Parathyroid adenoma (tissue), 2 donors: ENCODE measurements at regions not wholly inside any gene's neighbourhood (a gene's known extent, or its start where the extent isn't known, plus 50 kb on each side); places are given as distances from the start of the nearest gene placed in this dataset.
"Not testable (repeated sequence)": the region's sequence is repeated elsewhere in the genome, so short reads cannot be mapped to it uniquely, and the experiment has no call there.

Experiments used
- H2AFZ ChIP-seq: fragments of 300-600 bp; sonication (generic); one replicate; pipeline ENCODE4 v1.7.0; 2017; ENCODE audit warnings: antibody characterized with exemption, mild to moderate bottlenecking
- H3K27ac ChIP-seq: fragments of 300-600 bp; sonication (generic); one replicate; pipeline ENCODE4 v1.7.0; 2017
- H3K27me3 ChIP-seq: fragments of 300-600 bp; sonication (generic); one replicate; pipeline ENCODE4 v1.7.0; 2017; ENCODE audit warnings: low read length; ENCODE audit not compliant: control insufficient read depth, insufficient read depth
- H3K36me3 ChIP-seq: fragments of 300-600 bp; sonication (generic); one replicate; pipeline ENCODE4 v1.7.0; 2017; ENCODE audit warnings: low read length; ENCODE audit not compliant: control insufficient read depth, insufficient read depth
- H3K4me1 ChIP-seq: fragments of 300-600 bp; sonication (generic); one replicate; pipeline ENCODE4 v1.7.0; 2017; ENCODE audit warnings: control low read depth
- H3K4me2 ChIP-seq: fragments of 300-600 bp; sonication (generic); one replicate; pipeline ENCODE4 v1.7.0; 2017; ENCODE audit warnings: low read length
- H3K4me3 ChIP-seq: fragments of 300-600 bp; sonication (generic); one replicate; pipeline ENCODE4 v1.7.0; 2017; ENCODE audit warnings: low read depth, low read length
- H3K79me2 ChIP-seq: fragments of 300-600 bp; sonication (generic); one replicate; pipeline ENCODE4 v1.7.0; 2017; ENCODE audit warnings: control low read depth
- H3K9ac ChIP-seq: fragments of 300-600 bp; sonication (generic); one replicate; pipeline ENCODE4 v1.7.0; 2017; ENCODE audit warnings: mild to moderate bottlenecking
- H3K9me3 ChIP-seq: fragments of 300-600 bp; sonication (generic); one replicate; pipeline ENCODE4 v1.7.0; 2017; ENCODE audit warnings: low read length; ENCODE audit not compliant: control insufficient read depth
- CTCF ChIP-seq: fragments of 300-600 bp; sonication (generic); IDR thresholded peaks from one replicate; pipeline ENCODE4 v1.7.0; 2017; ENCODE audit warnings: antibody characterized with exemption, mild to moderate bottlenecking
- donor health status: primary hyperparathyroidism.

- Histone ChIP-seq H3K27ac (no peak overlapping the region), H3K79me2 (no peaks in the 10 kb centered on the region), H3K4me2 (no peak overlapping the region), H3K27me3 (no peaks in the 10 kb centered on the region), H3K36me3 (no peaks in the 10 kb centered on the region), H3K4me1 (peaks cover 4% of the 10 kb centered on the region), H2AFZ (no peak overlapping the region), H3K9me3 (no peaks in the 10 kb centered on the region), H3K4me3 (no peak overlapping the region), H3K9ac (no peak overlapping the region)
- TF ChIP-seq CTCF, result no peak
Measured at GRCh38 chr6:139955366-139956155, 581.1 kb upstream of the CITED2 start.

GRCh38 chr6:139954463-139955071, 580.1 kb upstream of the CITED2 start:
- H3K79me2 ChIP-seq, result no peaks in the 10 kb centered on the region
- H3K4me3 ChIP-seq, result no peak overlapping the region
- no peaks in the 10 kb centered on the region for H3K9me3 ChIP-seq
- H3K27me3 ChIP-seq, result no peaks in the 10 kb centered on the region
- no peak overlapping the region for H3K27ac ChIP-seq
- TF ChIP-seq CTCF, result no peak
- no peak overlapping the region for H3K4me2 ChIP-seq
- H3K36me3 ChIP-seq, result no peaks in the 10 kb centered on the region
- no peak overlapping the region for H3K9ac ChIP-seq
- no peak overlapping the region for H2AFZ ChIP-seq
- no peaks in the 10 kb centered on the region for H3K4me1 ChIP-seq

DNA sequence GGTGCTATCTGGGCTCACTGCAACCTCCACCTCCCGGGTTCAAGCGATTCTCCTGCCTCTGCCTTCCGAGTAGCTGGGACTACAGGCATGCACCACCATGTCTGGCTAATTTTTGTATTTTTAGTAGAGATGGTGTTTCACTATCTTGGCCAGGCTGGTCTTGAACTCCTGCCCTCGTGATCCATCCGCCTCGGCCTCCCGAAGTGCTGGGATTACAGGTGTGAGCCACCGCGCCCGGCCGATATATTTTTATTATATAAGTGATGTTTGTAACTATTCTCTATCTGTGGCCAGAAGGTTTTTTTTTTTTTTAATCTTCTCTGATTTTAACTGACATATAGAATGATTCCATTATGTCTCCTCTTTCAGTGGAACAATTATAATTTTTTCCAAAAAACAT, 579.3 kb upstream of the CITED2 start:
- H3K9ac ChIP-seq, result not testable (repeated sequence)

DNA sequence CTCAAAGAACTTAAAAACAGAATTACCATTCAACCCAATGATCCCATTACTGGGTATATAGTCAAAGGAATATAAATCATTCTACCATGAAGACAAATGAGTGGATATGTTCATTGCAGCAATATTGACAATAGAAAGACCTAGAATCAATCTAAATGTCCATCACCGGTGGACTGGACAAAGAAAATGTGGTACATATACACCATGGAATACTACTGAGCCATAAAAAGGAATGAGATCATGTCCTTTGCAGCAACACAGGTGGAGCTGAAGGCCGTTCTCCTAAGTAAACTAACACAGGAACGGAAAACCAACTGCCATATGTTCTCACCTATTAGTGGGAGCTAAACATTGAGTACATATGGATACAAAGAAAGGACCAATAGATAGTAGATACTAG, 576.7 kb upstream of the CITED2 start:
- Histone ChIP-seq H3K4me3 (no peak overlapping the region), H3K9me3 (no peaks in the 10 kb centered on the region), H3K79me2 (no peaks in the 10 kb centered on the region), H3K27ac (no peak overlapping the region), H3K4me1 (no peaks in the 10 kb centered on the region), H2AFZ (no peak overlapping the region), H3K9ac (no peak overlapping the region), H3K4me2 (no peak overlapping the region), H3K27me3 (no peaks in the 10 kb centered on the region), H3K36me3 (no peaks in the 10 kb centered on the region)
- no peak for TF ChIP-seq CTCF

More for the DNA sequence above, 579.3 kb upstream of the CITED2 start:
- not testable (repeated sequence) for H3K9me3 ChIP-seq, H3K27me3 ChIP-seq, H3K79me2 ChIP-seq, H3K4me3 ChIP-seq, H3K4me2 ChIP-seq, H3K4me1 ChIP-seq, H3K27ac ChIP-seq, H3K36me3 ChIP-seq, H2AFZ ChIP-seq

GRCh38 chr6:139944976-139945375, 570.5 kb upstream of the CITED2 start:
- H3K27me3 ChIP-seq, result no peaks in the 10 kb centered on the region
- peak overlapping the region; percentile 39 for H2AFZ ChIP-seq
- H3K4me3 ChIP-seq, result no peak overlapping the region
- H3K79me2 ChIP-seq, result no peaks in the 10 kb centered on the region
- H3K4me2 ChIP-seq, result no peak overlapping the region
- peak overlapping the region; percentile 91 for H3K27ac ChIP-seq
- no peak for TF ChIP-seq CTCF
- H3K36me3 ChIP-seq, result no peaks in the 10 kb centered on the region
- H3K9ac ChIP-seq, result no peak overlapping the region
- H3K9me3 ChIP-seq, result no peaks in the 10 kb centered on the region
- peaks cover 38% of the 10 kb centered on the region for H3K4me1 ChIP-seq
